Adrenal gland (tissue), 9 donors: ENCODE measurements at regions not wholly inside any gene's neighbourhood (a gene's known extent, or its start where the extent isn't known, plus 50 kb on each side); places are given as distances from the start of the nearest gene placed in this dataset.

Experiments used
- DNase-seq, 7 donors: peaks; one replicate each; pipeline ENCODE4 v3.0.0-alpha.2; 2019 to 2020
- H3K27ac ChIP-seq, 5 donors: fragments of 200-600 bp; sonication (generic) in 4 of 5; 1 replicate in 3 of 5; 2 replicates in 2 of 5; pipeline versions ENCODE4 v1.5.1 to v1.8.0; 2016 to 2020; ENCODE audit warnings: mild to moderate bottlenecking in 1 of 5
- H3K27me3 ChIP-seq: fragments of 200-600 bp; 2 replicates; pipeline ENCODE4 v1.8.0; 2021
- H3K36me3 ChIP-seq, 2 donors: fragments of 200-600 bp; replicated peaks in 1 of 2; 1 replicate in 1 of 2; 2 replicates in 1 of 2; pipeline versions ENCODE4 v1.5.1 to v1.8.0; 2018 to 2022
- H3K4me1 ChIP-seq, 2 donors: fragments of 200-600 bp; replicated peaks in 1 of 2; 1 replicate in 1 of 2; 2 replicates in 1 of 2; pipeline versions ENCODE4 v1.5.1 to v1.8.0; 2018 to 2021
- H3K4me3 ChIP-seq, 4 donors: fragments of 200-600 bp; sonication (generic) in 3 of 4; one replicate each; pipeline ENCODE4 v1.5.1; 2016 to 2018
- H3K9me3 ChIP-seq, 3 donors: fragments of 200-600 bp; sonication (generic) in 1 of 3; replicated peaks in 1 of 3; 1 replicate in 2 of 3; 2 replicates in 1 of 3; pipeline versions ENCODE4 v1.5.1 to v1.8.0; 2016 to 2021
- POLR2A ChIP-seq, 2 donors: fragments of 450-650 bp; IDR thresholded peaks; one replicate each; pipeline ENCODE4 v1.6.1; 2017; ENCODE audit warnings: antibody characterized with exemption in 2 of 2, mild to moderate bottlenecking in 2 of 2, moderate library complexity in 1 of 2
- WGBS, 4 donors: extraction: QIAGEN DNeasy Blood & Tissue Kit in 2 of 4; methylation state at CpG; one replicate each; pipeline versions ENCODE4 v1.1.5 to v1.1.7; 2013 to 2017; 5-methylcytosine and 5-hydroxymethylcytosine counted together
- intact Hi-C, 2 donors: fragments of 100-400 bp; cut with DNase I; formaldehyde crosslinking; loops; one replicate each; pipeline versions ENCODE4 v1.14.1 to v1.15.0; 2022 to 2023
- TF ChIP-seq, protein P1 (sequence below), 6 experiments: fragments of 450-650 bp in 4 of 6; fragments of 200-600 bp in 2 of 6; sonication (generic) in 1 of 6; IDR thresholded peaks; 1 replicate in 5 of 6; 2 replicates in 1 of 6; pipeline versions ENCODE4 v1.5.1 to v1.8.0; 2016 to 2021; ENCODE audit warnings: antibody characterized with exemption in 6 of 6, mild to moderate bottlenecking in 2 of 6, moderate library complexity in 1 of 6
- donor health status: healthy with polysubstance abuse.
- donor health status: Bipolar disorder and iron deficiency.
- donor health status: DM: yes; HTN: yes; CAD: no.
- donor health status: DM: no; HTN: no; CAD: no.
- donor health status: DM: no; HTN: no; CAD: no.

DNA sequence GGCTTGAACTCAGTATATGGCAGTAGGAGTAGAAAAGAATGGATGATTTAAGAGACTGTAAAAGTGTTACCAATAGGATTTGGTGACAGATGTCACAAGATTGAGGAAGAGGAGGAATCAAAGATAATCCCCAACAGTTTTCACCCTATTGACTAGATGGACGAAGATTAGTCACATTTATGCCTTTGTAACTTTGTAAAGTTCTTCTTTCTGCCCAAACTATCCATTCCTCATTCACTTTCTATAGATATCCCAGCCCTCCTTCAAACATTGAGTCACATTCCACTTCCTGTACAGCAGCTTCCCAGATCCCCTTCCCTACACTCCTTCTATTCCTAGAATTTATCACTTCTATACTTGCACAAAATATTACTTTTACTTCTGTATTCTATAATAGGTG, 207.9 kb downstream of the BTG1 start:
- Histone ChIP-seq H3K9me3 (peaks cover 0 to 5% (median 0%) of the 10 kb centered on the region in 3 donors), H3K27me3 (no peaks in the 10 kb centered on the region), H3K27ac (no peak overlapping the region), H3K4me1 (peaks cover 0 to 6% of the 10 kb centered on the region in 2 donors), H3K36me3 (no peaks in the 10 kb centered on the region), H3K4me3 (no peak overlapping the region)
- TF ChIP-seq, protein P1, sequence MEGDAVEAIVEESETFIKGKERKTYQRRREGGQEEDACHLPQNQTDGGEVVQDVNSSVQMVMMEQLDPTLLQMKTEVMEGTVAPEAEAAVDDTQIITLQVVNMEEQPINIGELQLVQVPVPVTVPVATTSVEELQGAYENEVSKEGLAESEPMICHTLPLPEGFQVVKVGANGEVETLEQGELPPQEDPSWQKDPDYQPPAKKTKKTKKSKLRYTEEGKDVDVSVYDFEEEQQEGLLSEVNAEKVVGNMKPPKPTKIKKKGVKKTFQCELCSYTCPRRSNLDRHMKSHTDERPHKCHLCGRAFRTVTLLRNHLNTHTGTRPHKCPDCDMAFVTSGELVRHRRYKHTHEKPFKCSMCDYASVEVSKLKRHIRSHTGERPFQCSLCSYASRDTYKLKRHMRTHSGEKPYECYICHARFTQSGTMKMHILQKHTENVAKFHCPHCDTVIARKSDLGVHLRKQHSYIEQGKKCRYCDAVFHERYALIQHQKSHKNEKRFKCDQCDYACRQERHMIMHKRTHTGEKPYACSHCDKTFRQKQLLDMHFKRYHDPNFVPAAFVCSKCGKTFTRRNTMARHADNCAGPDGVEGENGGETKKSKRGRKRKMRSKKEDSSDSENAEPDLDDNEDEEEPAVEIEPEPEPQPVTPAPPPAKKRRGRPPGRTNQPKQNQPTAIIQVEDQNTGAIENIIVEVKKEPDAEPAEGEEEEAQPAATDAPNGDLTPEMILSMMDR (IDR thresholded peaks at IDR 0.05): no peak
- no peak for TF ChIP-seq POLR2A (IDR thresholded peaks at IDR 0.05)
- DNase-seq: no peak
- intact Hi-C loops: no loop called here
- 90 to 100% (median 99%) methylated on average over 1 of the region's 1 CpG for whole genome bisulfite sequencing, 4 donors

DNA sequence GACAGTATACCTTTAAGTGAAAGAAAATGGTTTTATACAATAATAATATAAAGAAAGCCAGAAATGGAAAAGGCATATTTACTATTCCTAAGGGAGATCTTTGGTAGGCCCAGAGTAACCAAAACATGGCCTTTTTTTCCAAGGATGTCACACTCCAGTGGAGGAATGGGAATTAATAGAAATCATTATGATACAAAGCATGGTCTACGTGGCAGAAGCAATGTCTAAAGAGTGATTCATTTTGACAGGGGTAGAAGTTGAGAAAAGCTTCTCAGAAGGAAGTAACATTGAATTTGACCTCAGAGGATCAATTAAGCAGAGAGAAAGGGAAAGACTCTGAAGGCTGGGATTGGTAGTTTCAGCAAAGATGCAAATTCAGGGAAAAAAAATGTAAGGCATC, 208.6 kb downstream of the BTG1 start:
- Histone ChIP-seq H3K4me1 (peaks cover 0 to 6% of the 10 kb centered on the region in 2 donors), H3K27ac (no peak overlapping the region), H3K27me3 (no peaks in the 10 kb centered on the region), H3K4me3 (no peak overlapping the region), H3K36me3 (no peaks in the 10 kb centered on the region), H3K9me3 (peaks cover 0 to 5% (median 0%) of the 10 kb centered on the region in 3 donors)
- no peak for TF ChIP-seq POLR2A (IDR thresholded peaks at IDR 0.05)
- TF ChIP-seq, protein P1 (IDR thresholded peaks at IDR 0.05): no peak
- DNase-seq: no peak
- 67 to 76% (median 70%) methylated on average over 1 of the region's 1 CpG for WGBS, 4 donors
- intact Hi-C loops: no loop called here

DNA sequence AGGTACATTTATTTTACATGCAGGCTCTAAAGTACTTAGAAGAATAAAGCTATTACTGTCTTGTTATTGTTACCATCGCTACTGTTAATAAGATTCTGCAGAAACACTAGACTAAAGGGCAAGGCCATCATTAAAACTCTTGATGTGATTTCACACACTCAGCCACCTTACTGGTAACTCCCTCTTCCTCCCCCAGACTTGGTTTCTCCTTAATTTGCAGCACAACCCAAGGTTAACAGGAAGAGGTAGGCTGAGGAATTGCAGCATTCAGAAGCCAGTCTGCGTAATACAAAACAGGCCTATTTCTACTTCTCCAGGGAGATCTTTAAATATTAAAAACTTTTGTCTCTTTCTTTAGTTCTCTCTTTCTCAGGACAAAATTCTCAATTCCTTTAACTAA, 210.3 kb downstream of the BTG1 start:
- TF ChIP-seq, protein P1 (IDR thresholded peaks at IDR 0.05): no peak
- no peak for TF ChIP-seq POLR2A (IDR thresholded peaks at IDR 0.05)
- no peak overlapping the region for H3K27ac ChIP-seq
- WGBS, 4 donors: 91 to 96% (median 94%) methylated on average over 2 of the region's 2 CpGs
- H3K4me1 ChIP-seq: peaks cover 0 to 6% of the 10 kb centered on the region in 2 donors
- intact Hi-C loops: no loop called here
- no peaks in the 10 kb centered on the region for H3K36me3 ChIP-seq
- peaks cover 0 to 5% (median 0%) of the 10 kb centered on the region in 3 donors for H3K9me3 ChIP-seq
- H3K4me3 ChIP-seq: no peak overlapping the region
- DNase-seq: no peak
- H3K27me3 ChIP-seq: no peaks in the 10 kb centered on the region

DNA sequence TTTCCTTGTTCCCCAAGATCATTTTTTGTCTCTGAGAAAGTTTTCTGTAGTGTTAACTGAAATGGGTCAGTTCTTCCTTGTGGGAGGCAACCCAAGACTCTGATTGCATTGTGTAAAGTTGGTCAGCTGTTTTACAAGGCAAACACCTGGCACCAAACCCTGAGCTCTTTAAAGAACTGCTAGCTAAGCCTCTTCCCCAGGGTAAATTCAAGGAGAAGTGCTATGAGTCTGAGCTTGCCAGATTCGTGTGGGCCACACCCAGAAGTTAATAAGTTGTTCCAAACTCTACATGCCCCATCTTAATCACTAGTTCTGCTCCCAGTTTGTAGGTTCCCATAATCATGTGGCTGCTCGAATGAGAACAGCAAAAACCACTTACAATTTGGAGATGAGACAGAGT, 214.5 kb downstream of the BTG1 start:
- H3K4me1 ChIP-seq: peaks cover 0 to 6% of the 10 kb centered on the region in 2 donors
- TF ChIP-seq, protein P1 (IDR thresholded peaks at IDR 0.05): no peak
- no peak for TF ChIP-seq POLR2A (IDR thresholded peaks at IDR 0.05)
- intact Hi-C loops: no loop called here
- H3K4me3 ChIP-seq: no peak overlapping the region
- H3K9me3 ChIP-seq: no peaks in the 10 kb centered on the region
- H3K36me3 ChIP-seq: no peaks in the 10 kb centered on the region
- DNase-seq: no peak
- 58 to 68% (median 66%) methylated on average over 2 of the region's 2 CpGs for WGBS, 4 donors
- no peak overlapping the region for H3K27ac ChIP-seq
- H3K27me3 ChIP-seq: no peaks in the 10 kb centered on the region
